ENCODE measurements at regions not wholly inside any gene's neighbourhood (a gene's known extent, or its start where the extent isn't known, plus 50 kb on each side); places are given as distances from the start of the nearest gene placed in this dataset.

DNA sequence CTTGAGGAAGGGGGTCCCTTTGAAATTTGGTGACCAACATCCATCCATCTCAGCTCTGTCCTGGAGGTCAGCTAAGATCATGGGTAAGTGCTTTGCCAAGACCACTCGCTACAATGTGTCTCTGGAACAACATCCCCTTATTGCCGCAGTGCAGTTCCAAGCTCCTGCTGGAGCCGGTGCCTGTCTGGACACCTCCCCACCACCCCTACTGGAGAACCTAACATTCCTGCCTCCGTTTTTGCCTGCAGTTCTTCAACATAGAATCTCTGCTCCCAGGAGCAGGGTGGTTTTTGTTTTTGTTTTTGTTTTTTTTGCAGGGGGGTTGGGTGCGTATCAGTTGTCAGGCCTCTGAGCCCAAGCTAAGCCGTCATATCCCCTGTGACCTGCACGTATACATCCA lies 51.2 kb upstream of the FXYD4 start:
- DNase-seq (ENCODE audit: low spot score): no peak

DNA sequence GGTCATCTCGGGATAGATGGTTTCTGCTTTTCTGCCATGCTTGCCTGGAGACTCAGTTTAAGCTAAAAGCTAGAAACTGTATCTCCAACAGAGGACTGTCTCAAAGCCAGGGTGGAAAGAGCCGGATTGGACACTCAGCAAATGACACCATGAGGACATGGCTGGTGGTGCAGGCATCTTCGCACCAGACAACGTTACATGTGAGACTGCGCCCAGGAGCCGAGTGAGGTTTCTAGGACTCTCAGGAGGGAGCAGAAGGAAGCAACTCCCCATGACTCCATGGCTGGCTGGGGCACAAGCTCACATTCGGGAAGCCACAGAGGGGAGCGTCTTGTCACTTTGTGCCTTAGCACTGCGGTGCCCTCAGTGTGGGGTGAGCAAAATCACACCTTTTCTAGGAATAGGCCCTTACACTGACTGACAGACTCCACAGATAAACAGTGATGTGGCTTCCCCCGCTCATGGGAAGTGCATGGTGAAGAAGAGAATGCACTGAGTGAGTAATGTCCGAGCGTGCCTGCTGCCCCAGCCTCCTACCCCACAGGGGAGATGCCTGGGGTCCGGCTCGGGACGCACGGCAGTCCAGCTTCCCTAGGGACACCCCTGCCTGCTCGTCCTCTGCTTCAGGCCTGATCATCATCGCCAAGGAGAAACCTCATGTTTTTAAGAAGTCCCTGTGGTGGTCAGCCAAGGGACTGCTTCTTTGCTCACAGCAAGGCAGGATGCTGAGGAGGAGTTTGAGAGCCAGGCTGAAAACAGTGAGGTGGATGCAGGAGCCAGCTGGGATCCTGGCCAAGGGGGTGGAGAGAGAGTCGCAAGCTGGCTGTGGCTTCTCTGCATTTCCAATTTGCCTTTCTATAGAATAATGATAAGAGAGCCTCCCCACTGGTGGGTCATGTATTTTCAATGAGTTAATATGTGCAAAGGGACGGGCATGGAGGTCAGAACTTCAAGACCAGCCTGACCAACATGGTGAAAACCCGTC lies 52.2 kb upstream of the FXYD4 start:
- no peak for DNase-seq (ENCODE audit: low spot score)

GRCh38 chr10:43318456-43318855 lies 51.6 kb upstream of the RASGEF1A start:
- no peak for DNase-seq (ENCODE audit: low spot score)

DNA sequence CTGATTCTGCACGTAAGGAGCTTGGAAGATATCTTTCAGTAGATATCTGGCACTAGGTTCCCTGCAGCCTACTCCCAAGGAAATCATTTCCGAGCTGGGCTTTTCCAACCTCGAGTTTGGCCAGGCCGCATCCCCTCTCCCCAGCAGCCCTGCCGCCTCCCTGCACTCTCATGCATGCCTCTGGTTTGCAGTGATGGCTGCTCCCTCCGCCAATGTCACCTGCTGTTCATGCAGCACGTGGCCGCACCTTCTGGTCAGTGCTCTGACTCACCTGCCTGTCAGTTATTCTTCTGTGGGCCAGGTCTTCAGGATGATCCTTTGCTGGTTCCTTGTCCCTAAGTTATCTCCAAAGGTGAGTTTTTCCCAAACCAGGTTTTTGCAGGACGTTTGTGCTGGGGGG lies 50.6 kb upstream of the RASGEF1A start:
- DNase-seq (ENCODE audit: low spot score): no peak

GRCh38 chr10:43316988-43317387 lies 50.1 kb upstream of the RASGEF1A start:
- peak; percentile 86 for DNase-seq (ENCODE audit: low spot score)

Measured in HT-29 (cell line).